T-helper 2 cell treated with Interferon-gamma antibody and Interleukin-4, amounts not matched to agents 5 μg/mL and 100 μg/mL, for 36 hours (primary cell): ENCODE measurements at regions not wholly inside any gene's neighbourhood (a gene's known extent, or its start where the extent isn't known, plus 50 kb on each side); places are given as distances from the start of the nearest gene placed in this dataset.
A peak's percentile ranks its signal among the peaks of the same experiment; 100 is the strongest.
"Not testable (repeated sequence)": the region's sequence is repeated elsewhere in the genome, so short reads cannot be mapped to it uniquely, and the experiment has no call there.

Experiments
- DNase-seq: peaks from one replicate; pipeline ENCODE4 v3.0.0; 2021; ENCODE audit warnings: low spot score
- H3K27ac Mint-ChIP-seq: one replicate; pipeline ENCODE4 v1.8.0; 2021; ENCODE audit warnings: mild to moderate bottlenecking, mixed read lengths
- H3K27me3 Mint-ChIP-seq: one replicate; pipeline ENCODE4 v1.8.0; 2021; ENCODE audit warnings: low read depth, mixed read lengths
- H3K36me3 Mint-ChIP-seq: one replicate; pipeline ENCODE4 v1.8.0; 2021; ENCODE audit warnings: low read depth, mixed read lengths
- H3K4me1 Mint-ChIP-seq: one replicate; pipeline ENCODE4 v1.8.0; 2021; ENCODE audit warnings: low read depth, mixed read lengths
- H3K4me3 Mint-ChIP-seq: one replicate; pipeline ENCODE4 v1.8.0; 2022; ENCODE audit warnings: mild to moderate bottlenecking, moderate library complexity, mixed read lengths
- H3K9me3 Mint-ChIP-seq: one replicate; pipeline ENCODE4 v1.8.0; 2021; ENCODE audit warnings: mixed read lengths

DNA sequence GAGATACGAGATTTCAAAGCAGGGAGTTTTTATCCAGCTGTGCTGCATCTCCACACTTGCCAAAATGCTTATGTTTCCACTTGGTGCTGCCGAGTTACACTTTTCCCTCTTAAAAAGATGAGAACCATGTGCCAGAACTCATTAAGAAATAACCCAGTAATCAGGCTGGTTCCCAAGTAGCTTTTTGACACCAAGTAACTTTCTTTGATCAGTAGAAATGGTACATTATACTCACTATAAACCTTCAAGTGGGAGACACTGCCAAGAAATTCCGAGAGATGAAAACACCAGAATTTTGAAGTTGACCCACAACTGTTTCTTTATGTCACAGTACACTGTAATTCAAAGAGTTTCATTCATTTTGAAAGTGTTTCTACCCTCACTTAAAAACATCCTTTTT is 164.6 kb upstream of the CCDC54 start:
- DNase-seq = no peak
- H3K27me3 Mint-ChIP-seq = peaks cover 20% of the 10 kb centered on the region
- no peaks in the 10 kb centered on the region for H3K9me3 Mint-ChIP-seq
- H3K27ac Mint-ChIP-seq = no peak overlapping the region
- H3K4me3 Mint-ChIP-seq = no peak overlapping the region
- H3K4me1 Mint-ChIP-seq = peaks cover 5% of the 10 kb centered on the region
- H3K36me3 Mint-ChIP-seq = no peaks in the 10 kb centered on the region

DNA sequence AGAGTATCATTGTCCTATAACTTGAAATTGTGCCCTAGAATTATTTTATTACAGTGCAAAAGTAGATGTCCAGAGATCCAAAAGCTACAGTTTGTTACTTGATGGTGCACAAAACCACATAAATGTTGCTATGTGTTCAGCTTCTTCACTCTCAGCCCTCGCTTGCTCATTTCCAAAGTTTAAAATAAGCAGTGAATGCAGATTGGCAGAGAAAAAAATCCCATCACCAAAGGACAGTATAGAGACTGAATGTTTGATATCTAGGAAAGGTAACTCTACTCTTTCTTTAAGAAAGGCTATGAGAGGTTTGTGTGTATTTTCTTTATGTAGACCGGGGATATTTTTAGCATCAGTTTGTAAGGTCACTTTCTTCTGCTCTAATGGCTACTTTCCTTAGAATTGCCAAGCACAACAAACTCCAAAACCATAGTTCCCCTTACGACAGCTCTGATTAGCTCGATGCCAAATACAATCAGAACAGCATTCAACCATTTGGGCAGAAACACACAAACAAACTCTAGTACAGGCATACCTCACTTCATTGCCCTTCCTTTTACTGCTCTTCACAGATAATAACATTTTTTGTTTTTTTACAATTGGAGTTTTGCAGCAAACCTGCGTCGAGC is 164.1 kb upstream of the CCDC54 start:
- Mint-ChIP-seq H3K36me3 (no peaks in the 10 kb centered on the region), H3K27ac (no peak overlapping the region), H3K4me3 (no peak overlapping the region), H3K4me1 (peaks cover 5% of the 10 kb centered on the region), H3K9me3 (no peaks in the 10 kb centered on the region), H3K27me3 (peaks cover 16% of the 10 kb centered on the region)
- DNase-seq = no peak

DNA sequence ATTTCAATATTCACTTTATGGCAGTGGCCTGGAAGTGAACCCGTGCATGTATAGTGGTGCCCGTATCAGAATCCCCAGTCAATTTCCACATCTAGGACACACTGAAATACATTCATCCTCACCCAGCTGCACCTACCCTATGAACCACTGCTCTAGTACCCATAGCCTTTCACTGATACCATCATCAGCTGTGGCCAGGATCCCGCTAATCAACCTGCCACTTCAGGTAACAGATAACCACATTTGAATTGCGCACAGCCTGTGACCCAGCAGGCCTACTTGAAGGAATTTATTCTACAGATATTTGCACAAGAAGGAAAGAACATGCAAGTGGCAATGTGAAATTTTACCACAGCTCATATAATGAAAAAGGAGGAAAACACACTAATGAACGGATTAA is 161.0 kb upstream of the CCDC54 start:
- H3K9me3 Mint-ChIP-seq = no peaks in the 10 kb centered on the region
- H3K27me3 Mint-ChIP-seq = peaks cover 9% of the 10 kb centered on the region
- no peaks in the 10 kb centered on the region for H3K36me3 Mint-ChIP-seq
- peaks cover 5% of the 10 kb centered on the region for H3K4me1 Mint-ChIP-seq
- DNase-seq = no peak
- H3K4me3 Mint-ChIP-seq = no peak overlapping the region
- H3K27ac Mint-ChIP-seq = no peak overlapping the region

DNA sequence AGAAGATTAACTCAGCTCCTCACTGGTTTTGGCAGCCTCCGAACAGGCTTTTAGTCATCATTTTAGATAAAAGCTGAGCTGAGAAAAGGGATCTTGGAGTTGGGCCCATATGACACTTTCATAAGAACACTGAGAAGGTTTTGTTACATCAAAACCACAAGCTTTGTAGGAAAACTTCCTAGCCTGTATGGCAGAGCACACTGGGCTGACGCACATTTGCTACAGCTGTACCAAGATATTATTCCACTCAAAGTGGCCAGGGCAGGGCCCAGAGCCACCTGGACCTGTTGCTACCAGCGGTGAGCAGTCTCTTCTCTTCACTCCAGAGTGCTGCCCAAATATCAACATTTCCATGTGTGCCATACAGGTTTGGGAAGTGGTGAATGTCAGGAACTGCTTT is 160.5 kb upstream of the CCDC54 start:
- no peak for DNase-seq
- Mint-ChIP-seq H3K27ac (no peak overlapping the region), H3K27me3 (peaks cover 9% of the 10 kb centered on the region), H3K36me3 (no peaks in the 10 kb centered on the region), H3K4me1 (peaks cover 5% of the 10 kb centered on the region), H3K9me3 (no peaks in the 10 kb centered on the region), H3K4me3 (no peak overlapping the region)

DNA sequence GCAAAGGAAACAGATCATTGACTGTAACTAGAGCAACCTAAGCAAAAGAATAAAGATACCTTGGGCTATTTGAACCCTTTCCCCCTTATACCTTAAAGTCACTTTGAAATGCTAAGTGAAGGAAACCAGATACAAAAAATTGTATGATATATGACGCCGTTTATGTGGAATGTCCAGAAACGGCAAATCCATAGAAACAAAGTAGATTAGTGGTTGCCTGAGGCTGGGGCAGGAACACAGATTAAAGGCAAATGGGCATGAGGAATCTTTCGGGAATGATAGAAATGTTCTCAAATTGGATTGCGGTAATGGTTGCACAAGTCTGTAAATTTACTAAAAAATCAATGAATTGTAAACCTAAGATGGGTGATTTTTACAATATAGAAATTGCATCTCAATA is 160.1 kb upstream of the CCDC54 start:
- Mint-ChIP-seq H3K27ac (no peak overlapping the region), H3K27me3 (peaks cover 7% of the 10 kb centered on the region), H3K4me1 (peaks cover 5% of the 10 kb centered on the region), H3K4me3 (no peak overlapping the region), H3K9me3 (no peaks in the 10 kb centered on the region), H3K36me3 (no peaks in the 10 kb centered on the region)
- no peak for DNase-seq

DNA sequence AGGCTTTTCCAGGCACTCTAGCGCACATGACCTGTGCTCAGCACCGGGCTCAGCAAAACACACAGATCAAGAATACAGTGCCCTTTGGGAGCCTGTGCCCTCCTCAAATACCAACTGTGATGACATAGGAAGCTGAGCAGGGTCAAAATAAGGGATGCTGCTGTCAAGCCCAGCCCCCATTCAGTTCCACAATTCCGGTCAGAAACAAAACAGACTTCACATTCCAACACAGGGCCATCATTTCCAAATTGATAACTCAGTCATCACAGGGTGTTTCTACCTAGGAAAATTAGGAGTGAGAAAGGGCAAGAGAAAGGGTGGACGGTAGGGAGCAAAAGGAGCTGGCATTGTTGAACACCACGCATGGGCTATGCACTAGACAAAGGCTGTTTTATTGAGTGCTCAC is 158.4 kb upstream of the CCDC54 start:
- Mint-ChIP-seq H3K4me3 (no peak overlapping the region), H3K4me1 (no peaks in the 10 kb centered on the region), H3K27me3 (peaks cover 7% of the 10 kb centered on the region), H3K27ac (no peak overlapping the region), H3K9me3 (no peaks in the 10 kb centered on the region), H3K36me3 (no peaks in the 10 kb centered on the region)
- DNase-seq = no peak

DNA sequence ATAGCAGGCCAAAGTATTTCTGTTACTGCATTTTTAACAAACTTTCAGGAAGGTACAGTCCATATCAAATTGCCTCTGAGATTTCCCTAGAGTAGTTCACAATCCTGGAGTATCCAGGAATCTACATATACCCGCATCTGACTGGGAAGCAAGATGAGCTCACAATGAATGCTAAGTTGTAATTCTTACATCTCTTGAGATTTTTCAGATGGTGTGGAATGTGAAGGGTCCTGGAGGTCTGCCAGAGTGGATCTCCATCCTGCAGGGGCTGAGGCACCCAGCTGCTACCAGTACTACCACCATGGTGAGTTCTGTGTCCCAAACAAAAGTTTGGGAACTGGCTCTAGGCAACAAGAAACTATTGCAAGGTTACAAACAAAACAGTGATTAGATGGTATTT is 156.7 kb upstream of the CCDC54 start:
- DNase-seq = no peak
- Mint-ChIP-seq H3K9me3 (no peaks in the 10 kb centered on the region), H3K4me3 (no peak overlapping the region), H3K4me1 (no peaks in the 10 kb centered on the region), H3K27me3 (peaks cover 9% of the 10 kb centered on the region), H3K27ac (no peak overlapping the region), H3K36me3 (no peaks in the 10 kb centered on the region)

DNA sequence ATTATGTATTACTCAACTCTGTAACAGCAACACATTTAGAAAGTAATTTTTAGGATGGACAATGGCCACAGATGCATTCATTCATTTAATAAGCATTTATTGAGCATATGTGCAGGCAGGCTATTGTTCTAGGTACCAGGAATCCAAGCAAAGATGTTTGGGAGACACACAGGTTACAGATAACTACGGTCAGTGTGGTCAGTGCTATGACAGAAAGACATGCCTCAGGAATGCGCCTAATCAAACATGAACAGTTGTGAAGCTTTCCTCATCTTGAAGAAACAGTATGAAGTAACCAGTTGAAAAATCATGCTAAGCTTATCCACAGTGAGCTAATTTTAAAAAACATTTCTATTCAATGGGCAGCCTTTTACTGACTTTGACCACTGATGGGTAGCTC is 155.4 kb upstream of the CCDC54 start:
- no peak for DNase-seq
- H3K36me3 Mint-ChIP-seq = no peaks in the 10 kb centered on the region
- no peak overlapping the region for H3K27ac Mint-ChIP-seq

DNA sequence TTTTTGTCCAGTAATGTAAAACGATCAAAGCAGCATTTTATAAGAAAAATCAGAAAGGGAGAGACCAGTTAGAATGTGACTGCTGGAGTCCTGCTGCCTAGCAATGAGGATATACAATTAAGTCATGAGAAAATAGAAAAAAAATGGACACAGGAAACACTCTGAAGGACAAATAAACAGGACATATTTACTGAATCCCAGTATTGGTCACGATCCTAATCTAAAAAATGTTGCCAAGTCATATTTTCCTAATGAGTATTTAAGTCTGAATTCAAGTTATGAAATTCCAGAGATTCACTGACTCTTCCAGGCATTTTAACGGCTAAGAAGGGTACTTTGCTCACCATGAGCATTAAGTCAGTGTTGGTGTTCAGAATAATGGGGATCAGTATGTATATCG is 154.3 kb upstream of the CCDC54 start:
- Mint-ChIP-seq H3K27me3 (peaks cover 10% of the 10 kb centered on the region), H3K36me3 (no peaks in the 10 kb centered on the region), H3K9me3 (no peaks in the 10 kb centered on the region), H3K4me3 (no peak overlapping the region), H3K27ac (no peak overlapping the region), H3K4me1 (no peaks in the 10 kb centered on the region)
- DNase-seq = no peak

More for the DNA sequence above, 155.4 kb upstream of the CCDC54 start:
- Mint-ChIP-seq H3K4me1 (no peaks in the 10 kb centered on the region), H3K9me3 (no peaks in the 10 kb centered on the region), H3K27me3 (peaks cover 10% of the 10 kb centered on the region), H3K4me3 (no peak overlapping the region)

DNA sequence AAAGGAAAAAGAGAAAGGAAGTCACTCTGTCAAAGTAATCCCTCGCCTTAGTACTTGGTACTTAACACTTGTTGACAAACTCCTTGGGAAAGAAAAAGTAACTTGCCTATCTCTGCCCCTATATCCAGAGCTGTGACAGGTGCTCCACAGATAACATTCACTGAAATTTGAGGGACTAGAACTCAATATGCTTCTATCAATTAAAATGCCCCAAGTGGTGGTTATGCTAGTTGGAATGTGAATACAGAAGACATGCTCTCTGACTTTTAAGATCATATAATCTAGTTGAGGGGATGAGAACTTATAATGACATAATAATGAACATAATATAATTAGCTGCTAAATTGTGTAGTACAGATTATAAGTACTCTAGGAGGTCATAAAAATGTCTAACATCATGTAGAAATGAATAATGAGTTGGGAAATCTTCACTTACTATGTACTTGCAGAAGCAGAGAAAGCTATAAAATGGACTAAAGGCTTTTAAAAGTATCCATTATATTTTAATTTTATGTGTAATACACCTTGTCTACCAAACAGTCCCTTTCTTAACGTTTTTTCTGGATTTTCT is 153.1 kb upstream of the CCDC54 start:
- DNase-seq = no peak
- H3K9me3 Mint-ChIP-seq = no peaks in the 10 kb centered on the region
- no peak overlapping the region for H3K27ac Mint-ChIP-seq
- H3K4me1 Mint-ChIP-seq = no peaks in the 10 kb centered on the region
- H3K36me3 Mint-ChIP-seq = no peaks in the 10 kb centered on the region
- H3K4me3 Mint-ChIP-seq = no peak overlapping the region
- H3K27me3 Mint-ChIP-seq = peaks cover 10% of the 10 kb centered on the region

DNA sequence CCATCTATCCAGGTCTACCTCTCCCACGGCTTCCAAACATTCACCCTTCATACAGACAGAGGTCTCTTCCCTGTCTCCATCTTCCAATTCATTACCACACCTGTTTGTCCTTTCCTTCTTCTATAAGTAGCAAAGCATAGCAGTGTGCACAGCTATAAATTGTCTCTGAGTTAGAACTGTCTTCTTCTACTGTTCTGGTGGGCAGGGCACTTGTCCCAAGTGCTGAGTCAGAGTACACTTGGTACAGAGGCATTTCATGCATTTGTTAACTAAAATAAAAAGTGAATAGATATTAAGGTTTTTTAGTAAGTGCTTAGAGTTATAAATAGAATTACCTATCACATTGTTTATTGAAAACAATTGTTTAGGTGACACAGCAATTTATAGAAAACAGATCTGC is 150.1 kb upstream of the CCDC54 start:
- Mint-ChIP-seq H3K27ac (no peak overlapping the region), H3K36me3 (no peaks in the 10 kb centered on the region), H3K9me3 (no peaks in the 10 kb centered on the region), H3K27me3 (peaks cover 26% of the 10 kb centered on the region), H3K4me1 (no peaks in the 10 kb centered on the region), H3K4me3 (no peak overlapping the region)
- DNase-seq = no peak

DNA sequence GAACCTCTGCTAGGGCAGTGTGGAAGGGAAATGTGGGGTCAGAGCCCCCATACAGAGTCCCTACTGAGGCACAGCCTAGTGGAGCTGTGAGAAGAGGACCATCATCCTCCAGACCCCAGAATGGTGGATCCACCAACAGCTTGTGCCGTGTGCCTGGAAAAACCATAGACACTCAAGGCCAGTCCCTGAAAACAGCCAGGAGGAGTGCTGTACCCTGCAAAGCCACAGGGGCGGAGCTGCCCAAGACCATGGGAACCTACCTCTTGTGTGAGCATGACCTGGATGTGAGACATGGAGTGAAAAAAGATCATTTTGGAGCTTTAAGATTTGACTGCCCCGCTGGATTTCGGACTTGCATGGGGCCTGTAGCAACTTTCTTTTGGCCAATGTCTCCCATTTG is 143.4 kb upstream of the CCDC54 start:
- H3K36me3 Mint-ChIP-seq, H3K27ac Mint-ChIP-seq: not testable (repeated sequence)

DNA sequence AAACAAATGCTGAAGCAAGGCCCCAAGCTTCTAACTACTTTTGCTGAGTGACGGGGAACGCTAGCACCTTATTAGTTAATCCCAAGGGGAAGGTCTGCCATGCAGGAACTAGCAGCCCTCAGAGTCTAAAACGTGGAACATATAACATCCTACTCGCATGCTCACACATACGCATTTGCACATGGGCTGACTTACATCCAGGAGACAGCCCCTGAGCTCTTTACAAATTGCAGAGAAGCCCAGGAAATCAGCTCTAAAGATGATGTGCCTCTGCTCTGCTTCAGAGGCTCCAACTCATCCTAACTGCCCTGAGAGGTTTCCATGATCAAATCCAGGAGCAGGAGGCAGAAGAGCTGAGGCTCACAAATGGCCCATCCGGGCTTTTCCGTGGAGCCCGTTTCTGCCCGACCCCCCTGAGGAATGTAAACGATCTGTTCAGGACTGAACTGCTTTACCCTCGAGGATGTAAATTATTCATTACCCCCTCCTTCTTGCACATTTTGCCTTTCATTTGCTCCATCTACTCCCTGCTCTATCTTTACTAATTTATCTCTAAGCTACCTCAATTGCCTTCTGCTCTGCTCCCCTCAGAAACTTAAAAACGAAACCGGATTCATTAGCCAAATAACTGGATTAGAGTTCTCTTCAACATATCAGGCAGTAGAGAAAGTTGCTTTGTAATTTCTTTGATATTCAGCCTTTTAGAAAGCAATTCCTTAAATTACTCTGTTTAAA is 141.9 kb upstream of the CCDC54 start:
- no peaks in the 10 kb centered on the region for H3K9me3 Mint-ChIP-seq
- DNase-seq = no peak
- H3K27me3 Mint-ChIP-seq = peaks cover 23% of the 10 kb centered on the region
- peak overlapping the region; percentile 68 for H3K4me3 Mint-ChIP-seq
- H3K4me1 Mint-ChIP-seq = peaks cover 11% of the 10 kb centered on the region
- no peak overlapping the region for H3K27ac Mint-ChIP-seq
- no peaks in the 10 kb centered on the region for H3K36me3 Mint-ChIP-seq

More for the DNA sequence above, 143.4 kb upstream of the CCDC54 start:
- not testable (repeated sequence) for H3K9me3 Mint-ChIP-seq, DNase-seq, H3K4me1 Mint-ChIP-seq, H3K4me3 Mint-ChIP-seq
- H3K27me3 Mint-ChIP-seq = peaks cover 27% of the 10 kb centered on the region

DNA sequence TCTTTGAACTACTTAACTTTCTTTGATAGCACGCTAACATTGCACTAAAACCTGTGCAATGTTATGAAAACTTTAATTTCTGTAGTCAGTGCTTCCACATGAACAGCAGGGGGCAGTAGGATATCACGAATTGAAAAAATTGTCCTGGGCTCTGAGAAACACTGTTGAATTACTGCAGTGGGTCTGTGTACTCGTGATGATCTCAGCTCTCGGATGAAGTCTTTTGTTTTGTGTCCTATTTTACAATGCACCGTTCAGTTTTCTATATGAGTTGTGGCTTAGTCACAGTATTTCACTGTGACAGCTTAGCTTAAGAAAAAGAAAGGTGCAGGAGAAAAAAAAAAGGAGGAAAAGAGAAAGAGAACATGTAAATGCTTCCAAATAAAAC is 141.3 kb upstream of the CCDC54 start:
- peak; percentile 52 for DNase-seq
- no peaks in the 10 kb centered on the region for H3K9me3 Mint-ChIP-seq
- H3K27me3 Mint-ChIP-seq = peaks cover 21% of the 10 kb centered on the region
- H3K27ac Mint-ChIP-seq = no peak overlapping the region
- peaks cover 13% of the 10 kb centered on the region for H3K4me1 Mint-ChIP-seq
- no peaks in the 10 kb centered on the region for H3K36me3 Mint-ChIP-seq
- peak overlapping the region; percentile 68 for H3K4me3 Mint-ChIP-seq
